ENCODE measurements at regions not wholly inside any gene's neighbourhood (a gene's known extent, or its start where the extent isn't known, plus 50 kb on each side); places are given as distances from the start of the nearest gene placed in this dataset.

DNA sequence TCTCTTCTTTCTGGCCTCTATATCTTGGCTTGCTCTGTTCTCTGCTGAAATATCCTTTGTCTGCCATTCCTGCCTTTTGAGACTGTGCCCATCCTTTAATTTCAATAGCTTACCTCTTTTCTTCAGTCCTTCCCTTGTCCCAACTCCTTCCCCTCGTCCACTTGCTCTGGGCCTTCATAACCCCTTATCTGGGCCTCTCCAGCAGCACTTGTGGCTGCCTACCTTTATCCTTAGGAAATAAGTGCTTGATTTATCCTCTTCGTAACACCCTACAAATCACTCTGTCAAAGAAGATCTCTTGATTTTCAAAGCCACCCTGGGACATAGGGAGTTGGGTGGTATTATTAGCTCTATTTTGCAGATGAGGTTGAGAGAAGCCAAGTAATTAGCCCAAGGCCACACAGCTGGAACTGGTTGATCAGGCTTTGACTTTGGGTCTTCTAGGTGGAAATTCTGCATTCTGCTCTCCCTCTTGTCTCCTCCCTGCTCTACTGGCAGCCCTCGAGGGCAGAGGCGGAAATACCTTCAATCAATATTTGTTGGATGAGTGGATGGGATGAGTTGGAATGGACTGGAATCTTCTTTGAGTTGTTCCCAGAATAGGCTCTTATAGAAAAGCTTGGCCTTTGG lies 84.0 kb upstream of the TLE3 start:
- H3K9me3 ChIP-seq (replicated peaks): no peaks in the 10 kb centered on the region
- TF ChIP-seq CTCF (IDR thresholded peaks at IDR 0.05; ENCODE audit: borderline replicate concordance): no peak
- no peak for DNase-seq
- H3K4me3 ChIP-seq: no peak overlapping the region
- no peaks in the 10 kb centered on the region for H3K4me1 ChIP-seq
- no peaks in the 10 kb centered on the region for H3K36me3 ChIP-seq
- intact Hi-C loops (cut with micrococcal nuclease): no loop called here
- peaks cover 27% of the 10 kb centered on the region for H3K27me3 ChIP-seq (ENCODE audit: low read depth)
- no peak overlapping the region for H3K27ac ChIP-seq (replicated peaks)

- peaks cover 14% of the 10 kb centered on the region for H3K27me3 ChIP-seq (ENCODE audit: low read depth)
- H3K4me1 ChIP-seq: no peaks in the 10 kb centered on the region
- TF ChIP-seq CTCF (IDR thresholded peaks at IDR 0.05; ENCODE audit: borderline replicate concordance): no peak
- intact Hi-C loops (cut with micrococcal nuclease): no loop called here
- H3K4me3 ChIP-seq: no peak overlapping the region
- no peaks in the 10 kb centered on the region for H3K9me3 ChIP-seq (replicated peaks)
- no peak for DNase-seq
- no peak overlapping the region for H3K27ac ChIP-seq (replicated peaks)
- H3K36me3 ChIP-seq: no peaks in the 10 kb centered on the region
These were observed 82.6 kb upstream of the TLE3 start for GRCh38 chr15:70180186-70180875.

- H3K9me3 ChIP-seq (replicated peaks): no peaks in the 10 kb centered on the region
- H3K4me3 ChIP-seq: no peak overlapping the region
- H3K27me3 ChIP-seq (ENCODE audit: low read depth): peaks cover 21% of the 10 kb centered on the region
- no peak for DNase-seq
- no peaks in the 10 kb centered on the region for H3K36me3 ChIP-seq
- intact Hi-C loops (cut with micrococcal nuclease): no loop called here
- no peaks in the 10 kb centered on the region for H3K4me1 ChIP-seq
- TF ChIP-seq CTCF (IDR thresholded peaks at IDR 0.05; ENCODE audit: borderline replicate concordance): no peak
- H3K27ac ChIP-seq (replicated peaks): no peak overlapping the region
These were observed 81.7 kb upstream of the TLE3 start for GRCh38 chr15:70179309-70179892.

DNA sequence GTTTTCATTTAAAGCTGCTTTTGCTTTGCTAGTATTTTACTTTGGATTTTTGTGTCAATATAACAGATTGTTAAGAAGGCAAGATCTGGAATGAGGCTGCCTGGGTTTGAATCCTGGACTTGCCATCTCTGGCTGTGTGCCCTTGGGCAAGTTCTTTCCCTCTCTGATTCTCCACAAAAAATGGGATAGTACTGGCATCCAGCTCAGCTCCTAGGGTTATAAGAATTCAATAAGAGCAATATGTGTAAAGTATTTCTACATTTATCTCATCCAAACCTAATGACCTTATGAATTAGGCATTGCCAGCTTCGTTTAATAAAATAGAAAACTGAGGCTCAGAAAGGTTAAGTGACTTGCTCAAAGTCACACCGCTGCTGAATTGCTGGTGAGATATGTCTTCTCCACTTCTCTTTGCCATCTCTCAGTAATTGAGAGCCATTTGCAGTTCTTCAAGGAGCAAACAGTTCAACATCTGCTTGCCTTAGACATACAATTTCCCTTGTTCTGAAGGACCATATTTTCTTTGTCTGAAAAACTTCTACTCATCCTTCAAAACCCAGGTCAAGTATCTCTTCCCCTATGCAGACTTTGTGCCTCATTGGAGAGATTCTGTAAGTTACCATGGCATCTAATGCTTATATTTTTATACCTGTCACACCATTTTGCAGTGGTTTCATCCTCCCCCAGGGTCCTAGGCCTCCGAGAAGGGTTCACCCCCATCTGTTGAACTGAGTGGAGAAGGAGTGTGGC lies 80.8 kb upstream of the TLE3 start:
- intact Hi-C loops (cut with micrococcal nuclease): no loop called here
- no peak for DNase-seq

More for the DNA sequence above, 80.8 kb upstream of the TLE3 start:
- H3K27ac ChIP-seq (replicated peaks): no peak overlapping the region
- H3K4me3 ChIP-seq: no peak overlapping the region
- TF ChIP-seq CTCF (IDR thresholded peaks at IDR 0.05; ENCODE audit: borderline replicate concordance): no peak
- H3K9me3 ChIP-seq (replicated peaks): no peaks in the 10 kb centered on the region
- no peaks in the 10 kb centered on the region for H3K4me1 ChIP-seq
- no peaks in the 10 kb centered on the region for H3K36me3 ChIP-seq
- H3K27me3 ChIP-seq (ENCODE audit: low read depth): peaks cover 29% of the 10 kb centered on the region

Data from left ventricle myocardium inferior (tissue), 1 donor.